Activated CD4-positive, alpha-beta T cell treated with anti-CD3 and anti-CD28 coated beads for 4 hours (primary cell): ENCODE measurements at regions not wholly inside any gene's neighbourhood (a gene's known extent, or its start where the extent isn't known, plus 50 kb on each side); places are given as distances from the start of the nearest gene placed in this dataset.
"Not testable (repeated sequence)": the region's sequence is repeated elsewhere in the genome, so short reads cannot be mapped to it uniquely, and the experiment has no call there.

Experiments
- DNase-seq, 2 donors: peaks; one replicate each; pipeline ENCODE4 v3.0.0-alpha.2; 2020

GRCh38 chr10:61818251-61818650 is 83.2 kb upstream of the ARID5B start:
- not testable (repeated sequence) for DNase-seq

DNA sequence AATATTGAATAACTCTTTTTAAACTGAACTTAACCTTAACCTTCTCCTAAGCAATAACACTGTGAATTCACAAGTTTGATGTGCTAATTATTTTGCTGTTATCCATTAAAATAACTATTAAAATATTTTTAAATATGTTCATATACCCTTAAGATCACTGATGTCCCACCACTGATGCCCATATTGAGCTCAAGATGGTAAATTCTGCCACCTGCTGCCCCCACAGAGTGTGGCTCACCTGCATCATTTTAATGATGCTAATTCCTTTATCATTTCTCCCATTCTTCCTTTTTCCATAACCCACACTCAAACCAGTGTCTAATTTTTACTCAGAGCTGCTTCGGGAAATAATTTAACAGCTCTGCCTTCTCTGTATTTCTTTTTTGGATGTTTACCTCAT is 82.3 kb upstream of the ARID5B start:
- no peak for DNase-seq

DNA sequence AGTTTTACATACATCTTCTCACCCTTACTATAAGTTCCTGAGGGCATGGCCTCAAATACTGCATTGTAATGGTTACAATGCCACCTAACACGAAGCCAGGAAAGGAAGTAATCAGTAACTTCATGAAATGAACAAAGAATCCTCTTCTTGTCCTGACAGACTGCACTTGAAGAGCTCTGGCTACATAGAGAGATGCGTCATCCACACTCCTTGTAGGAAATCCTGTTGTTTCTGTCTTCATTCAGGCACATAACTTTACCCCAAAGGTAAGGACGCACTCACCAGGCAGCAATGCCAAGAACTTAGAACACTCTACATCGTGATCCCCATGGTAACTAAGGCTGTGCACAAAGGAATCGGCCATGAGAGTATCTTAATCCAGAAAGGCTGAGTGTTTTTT is 80.3 kb upstream of the ARID5B start:
- no peak for DNase-seq

GRCh38 chr10:61821693-61822092 is 79.8 kb upstream of the ARID5B start:
- no peak for DNase-seq

GRCh38 chr10:61822096-61822495 is 79.4 kb upstream of the ARID5B start:
- no peak for DNase-seq

DNA sequence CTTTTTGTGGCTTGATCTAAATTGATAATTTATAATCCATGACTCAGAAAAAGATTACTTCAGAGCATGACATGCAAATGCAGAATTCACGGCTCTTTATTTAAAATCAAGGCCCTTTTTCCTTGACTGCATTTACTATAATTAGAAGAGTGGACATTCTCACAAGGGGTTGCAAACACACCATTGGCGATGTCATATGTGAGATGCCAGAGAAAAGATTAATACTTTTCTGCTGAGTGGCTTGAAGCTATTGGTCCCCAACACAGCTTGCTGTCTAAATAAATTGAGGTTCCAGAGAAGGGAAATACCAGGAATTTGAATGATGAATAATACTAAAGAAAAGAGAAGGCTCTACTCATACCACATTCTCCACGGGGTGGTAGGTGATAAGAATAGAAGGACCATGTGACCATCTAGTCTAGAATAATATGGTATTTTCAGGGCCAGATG is 78.7 kb upstream of the ARID5B start:
- no peak for DNase-seq

DNA sequence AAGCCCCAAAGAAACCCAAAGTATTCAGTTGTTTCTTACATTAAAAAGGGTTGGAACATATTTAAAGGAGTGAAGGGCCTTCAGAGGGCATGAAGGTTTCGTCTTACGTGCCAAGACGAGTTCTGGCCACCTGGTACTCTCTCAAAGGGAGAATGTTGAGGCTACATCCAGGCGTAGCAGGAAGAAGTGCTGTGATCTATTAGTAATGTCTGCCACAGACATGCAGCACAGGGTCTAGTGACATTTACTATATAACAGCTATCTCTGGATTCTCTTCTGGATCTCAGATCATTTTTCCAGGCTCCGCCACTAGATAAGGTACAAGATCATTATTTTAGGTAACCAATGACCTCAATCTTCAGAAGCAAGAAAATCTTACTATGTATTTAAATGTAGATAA is 76.5 kb upstream of the ARID5B start:
- DNase-seq = no peak

DNA sequence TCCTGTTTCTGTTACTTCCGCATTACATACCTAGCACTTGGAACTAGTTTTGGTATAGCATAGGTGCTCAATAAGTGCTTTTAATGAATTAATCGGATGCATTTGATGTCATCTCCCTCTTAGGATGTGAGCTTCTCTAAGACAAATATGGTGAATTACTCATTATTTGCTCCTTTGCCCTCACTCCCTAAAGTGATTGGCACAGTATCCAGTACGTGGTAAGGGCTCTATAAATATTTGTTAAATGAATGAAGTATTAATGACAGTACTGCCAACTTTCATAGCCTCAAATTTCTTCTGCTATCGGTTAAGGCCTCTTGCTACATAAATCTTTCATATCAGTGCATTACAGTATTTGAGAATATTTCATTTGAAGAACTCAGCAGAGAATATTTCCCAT is 75.9 kb upstream of the ARID5B start:
- no peak for DNase-seq

- no peak for DNase-seq
Observed at GRCh38 chr10:61828034-61828433, 73.5 kb upstream of the ARID5B start.

DNA sequence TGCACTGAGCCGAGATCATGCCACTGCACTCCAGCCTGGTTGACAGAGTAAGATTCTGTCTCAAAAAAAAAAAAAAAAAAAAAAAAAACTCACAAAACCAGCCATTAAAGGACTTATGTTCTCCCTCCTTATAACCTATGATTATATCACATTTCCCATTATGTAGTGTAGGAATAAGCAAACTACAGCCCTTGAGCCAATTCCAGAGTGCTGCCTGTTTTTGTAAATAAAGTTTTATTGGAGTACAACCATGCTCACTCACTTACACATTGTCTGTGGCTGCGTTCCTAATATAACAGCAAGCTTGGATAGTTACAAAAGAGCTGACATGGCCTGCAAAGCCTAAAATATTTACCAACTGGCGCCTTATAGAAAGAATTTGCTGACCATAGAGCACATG is 72.7 kb upstream of the ARID5B start:
- DNase-seq = no peak

DNA sequence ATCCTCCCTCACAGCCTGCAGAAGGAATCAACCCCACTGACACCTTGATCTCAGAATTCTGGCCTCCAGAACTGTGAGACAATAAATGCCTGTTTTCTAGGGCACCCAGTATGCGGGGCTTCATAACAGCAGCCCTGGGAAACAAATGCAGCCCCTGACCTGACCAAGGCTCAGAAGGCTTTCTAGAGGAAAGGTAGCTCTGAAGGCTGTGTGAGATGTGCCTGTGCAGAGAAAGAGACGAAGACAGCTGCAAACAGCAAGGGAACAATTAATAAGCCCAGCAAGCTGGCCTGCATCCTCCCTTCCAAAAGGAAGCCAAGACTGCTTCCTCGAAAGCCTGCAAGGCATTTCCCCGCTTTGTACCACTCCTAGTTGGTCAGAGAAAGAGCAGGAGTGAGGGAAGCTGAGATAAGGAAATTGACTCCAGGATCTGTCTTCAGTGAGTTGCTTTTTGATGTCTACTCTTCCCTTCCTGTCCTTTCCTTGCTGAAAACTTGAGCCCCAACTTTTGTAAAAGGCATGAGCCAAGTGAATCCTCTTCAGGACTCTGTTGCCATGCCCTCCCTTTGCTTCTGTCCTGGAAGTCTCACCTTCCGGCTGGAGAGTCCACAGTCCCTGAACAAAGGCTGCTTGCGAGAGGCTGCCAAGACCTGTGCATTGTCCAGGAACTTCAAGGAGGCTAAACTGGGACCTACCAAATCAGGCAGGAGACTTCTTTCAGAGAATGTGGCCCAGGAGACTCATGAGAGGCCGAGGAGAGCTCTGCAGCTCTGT is 71.2 kb upstream of the ARID5B start:
- DNase-seq = no peak

- no peak for DNase-seq
Observed at GRCh38 chr10:61830846-61831273, 70.6 kb upstream of the ARID5B start.

DNA sequence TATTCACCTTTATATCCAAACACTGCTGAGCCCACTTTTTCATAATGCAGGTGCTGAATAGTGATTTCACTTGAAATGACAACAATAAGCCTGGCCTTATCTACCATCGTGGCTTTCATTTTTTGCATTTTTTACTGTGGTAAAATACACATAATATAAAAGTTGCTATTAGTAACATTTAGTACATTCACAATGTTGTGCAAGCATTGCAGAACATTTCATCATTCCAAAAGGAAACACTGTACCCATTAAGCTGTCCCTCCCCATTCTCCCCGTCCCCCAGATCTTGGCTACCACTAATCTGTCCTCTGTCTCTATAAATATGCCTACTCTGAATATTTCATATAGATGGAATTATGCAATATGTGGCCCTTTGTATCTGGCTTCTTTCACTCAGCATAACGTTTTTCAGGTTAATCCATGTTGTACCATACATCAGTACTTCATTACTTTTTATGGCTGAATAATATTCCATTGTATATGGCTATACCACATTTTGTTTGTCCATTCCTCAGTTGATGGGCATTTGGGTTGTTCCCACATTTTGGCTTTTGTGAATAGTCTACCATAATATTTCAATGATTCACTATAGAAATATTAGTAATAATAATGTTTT is 68.5 kb upstream of the ARID5B start:
- DNase-seq = no peak

DNA sequence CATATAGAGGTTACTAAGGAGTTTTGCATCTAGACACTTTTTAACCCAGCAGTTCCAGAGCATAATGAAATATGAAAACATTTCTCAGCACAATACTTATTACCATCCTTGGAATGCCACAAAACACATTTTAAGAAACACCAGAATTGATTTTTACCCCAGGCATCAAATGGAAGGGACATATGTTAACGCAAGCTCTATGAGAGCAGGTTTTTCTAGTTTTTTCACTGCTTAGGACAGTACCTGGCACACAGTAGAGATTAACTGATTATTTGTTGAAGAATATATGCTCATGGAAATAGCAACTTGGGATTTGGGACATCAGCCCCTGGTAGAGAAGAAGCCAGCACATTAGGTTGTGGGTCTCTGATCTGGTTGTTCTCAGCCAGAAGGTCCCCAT is 67.0 kb upstream of the ARID5B start:
- no peak for DNase-seq

DNA sequence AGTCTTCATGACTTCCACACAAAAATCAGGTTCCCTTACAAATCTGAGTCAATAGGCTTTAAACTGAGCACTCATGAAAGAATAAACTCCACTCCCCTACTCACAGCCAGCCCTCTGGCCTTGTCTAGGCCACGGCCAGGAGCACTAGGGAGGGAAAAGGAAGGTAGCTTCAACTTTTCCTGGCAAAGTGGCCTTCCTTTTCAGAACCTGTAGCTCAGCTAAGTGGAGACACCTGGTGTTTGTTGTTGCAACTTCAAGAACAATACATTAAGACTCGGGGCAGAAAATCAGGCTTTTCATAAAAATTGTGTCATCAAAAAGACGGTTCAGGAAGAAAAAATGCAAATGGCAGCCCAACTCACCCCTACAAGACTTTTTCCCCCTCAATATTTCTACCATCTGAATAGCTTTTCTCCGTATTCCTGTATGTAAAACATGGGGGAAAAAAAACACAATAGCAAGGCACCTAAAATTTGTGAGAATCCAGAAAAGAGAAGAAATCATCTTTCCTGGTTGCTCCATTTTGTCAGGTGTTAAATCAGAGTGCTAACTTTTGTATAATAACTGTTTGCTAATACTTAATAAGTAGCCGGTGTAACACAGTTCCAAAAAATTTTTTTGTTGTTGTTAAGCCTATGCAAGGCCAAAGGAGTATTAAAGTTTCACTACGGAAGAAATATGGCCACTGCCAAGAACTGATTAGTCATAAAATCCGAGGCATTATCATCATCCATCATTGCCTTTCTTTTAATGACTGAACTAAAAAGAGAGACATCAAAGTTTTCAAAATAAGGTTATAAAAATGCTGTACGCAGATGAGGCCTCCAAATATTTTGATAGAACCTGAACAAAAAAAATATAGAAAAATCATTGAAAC is 66.2 kb upstream of the ARID5B start:
- DNase-seq = peak in 1 of 2 donors; percentile 10

- no peak for DNase-seq
Observed at GRCh38 chr10:61835946-61836887, 65.3 kb upstream of the ARID5B start.

- DNase-seq = no peak
Observed at GRCh38 chr10:61836888-61837754, 64.4 kb upstream of the ARID5B start.

GRCh38 chr10:61837755-61838171 is 63.7 kb upstream of the ARID5B start:
- DNase-seq = no peak

DNA sequence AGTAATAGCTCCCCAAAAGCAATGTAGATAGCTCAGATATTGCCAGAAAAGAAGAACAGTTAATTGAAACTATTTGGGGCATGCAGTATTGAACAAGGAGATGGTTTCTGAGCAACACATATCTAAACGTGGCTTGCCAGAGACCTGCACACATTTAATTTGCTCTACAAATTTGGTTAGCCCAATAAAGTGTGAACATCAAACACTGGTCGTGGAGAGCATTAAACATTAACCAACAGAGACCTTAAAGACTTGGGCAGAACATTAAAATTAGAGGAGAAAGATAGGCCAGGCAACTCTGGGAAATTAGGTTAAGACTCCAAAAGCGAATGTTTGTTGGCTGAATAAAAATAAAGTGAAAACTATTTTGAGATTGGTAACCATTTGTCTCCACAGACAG is 61.6 kb upstream of the ARID5B start:
- DNase-seq = no peak

GRCh38 chr10:61840403-61840802 is 61.1 kb upstream of the ARID5B start:
- DNase-seq = no peak

DNA sequence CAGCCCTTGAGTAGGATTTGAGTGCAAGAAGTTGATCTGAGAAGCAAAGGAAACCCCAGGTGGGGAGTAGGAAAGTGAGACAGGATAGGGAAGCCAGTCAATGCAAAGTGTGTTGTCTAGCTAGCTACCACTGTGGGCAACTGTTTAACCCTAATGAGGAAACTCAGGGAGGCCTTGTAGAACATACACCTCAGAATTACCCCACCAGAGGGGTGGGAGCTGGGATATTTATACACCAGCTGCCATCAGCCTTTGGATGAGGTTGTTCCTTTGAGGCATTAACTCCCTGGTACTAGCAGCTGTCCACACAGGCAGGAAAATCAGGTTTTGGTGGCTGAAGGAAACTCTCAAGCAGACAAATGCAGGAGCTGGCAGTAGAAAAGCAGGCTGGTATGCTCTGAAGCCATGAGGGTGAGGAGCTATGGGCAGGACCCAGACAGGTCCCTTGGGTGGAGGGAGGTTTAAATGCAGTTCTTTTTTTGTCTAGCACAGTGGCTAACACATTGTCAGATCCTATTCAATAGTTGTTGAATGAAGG is 60.1 kb upstream of the ARID5B start:
- DNase-seq = no peak
